ENCODE measurements at regions not wholly inside any gene's neighbourhood (a gene's known extent, or its start where the extent isn't known, plus 50 kb on each side); places are given as distances from the start of the nearest gene placed in this dataset.
"Not testable (repeated sequence)": the region's sequence is repeated elsewhere in the genome, so short reads cannot be mapped to it uniquely, and the experiment has no call there.

GRCh38 chr10:109308971-109309370, 614.3 kb downstream of the XPNPEP1 start:
- H3K4me3 Mint-ChIP-seq, result no peak overlapping the region
- H3K36me3 Mint-ChIP-seq, result no peaks in the 10 kb centered on the region
- no peaks in the 10 kb centered on the region for H3K27me3 Mint-ChIP-seq
- no peaks in the 10 kb centered on the region for H3K4me1 Mint-ChIP-seq
- no peak overlapping the region for H3K27ac Mint-ChIP-seq
- H3K9me3 Mint-ChIP-seq, result peaks cover 2% of the 10 kb centered on the region
- no peak for DNase-seq

DNA sequence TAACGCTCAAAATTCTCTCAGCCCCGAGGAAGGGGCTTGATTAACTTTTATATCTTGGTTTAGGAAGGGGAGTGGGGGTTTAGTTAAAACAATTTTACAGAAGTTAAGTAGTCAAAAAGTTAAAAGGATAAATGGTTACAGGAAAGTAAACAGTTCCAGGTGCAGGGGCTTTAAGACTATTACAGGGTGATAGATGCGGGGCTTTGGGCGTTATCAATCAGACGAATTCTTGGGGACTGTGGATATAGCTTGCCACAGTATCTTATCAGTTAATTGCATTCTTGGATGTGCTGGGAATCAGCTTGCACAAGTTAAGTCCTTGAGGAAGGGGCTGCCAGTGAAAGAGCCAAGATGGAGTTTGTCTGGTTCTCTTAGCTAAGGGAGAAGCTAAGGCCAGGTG, 616.2 kb downstream of the XPNPEP1 start:
- not testable (repeated sequence) for H3K4me3 Mint-ChIP-seq, H3K9me3 Mint-ChIP-seq, H3K27me3 Mint-ChIP-seq, H3K36me3 Mint-ChIP-seq, DNase-seq, H3K4me1 Mint-ChIP-seq, H3K27ac Mint-ChIP-seq

GRCh38 chr10:109306698-109307097, 616.6 kb downstream of the XPNPEP1 start:
- Mint-ChIP-seq H3K27ac (no peak overlapping the region), H3K36me3 (no peaks in the 10 kb centered on the region), H3K4me1 (no peaks in the 10 kb centered on the region), H3K9me3 (no peaks in the 10 kb centered on the region), H3K27me3 (no peaks in the 10 kb centered on the region), H3K4me3 (no peak overlapping the region)
- DNase-seq, result no peak

DNA sequence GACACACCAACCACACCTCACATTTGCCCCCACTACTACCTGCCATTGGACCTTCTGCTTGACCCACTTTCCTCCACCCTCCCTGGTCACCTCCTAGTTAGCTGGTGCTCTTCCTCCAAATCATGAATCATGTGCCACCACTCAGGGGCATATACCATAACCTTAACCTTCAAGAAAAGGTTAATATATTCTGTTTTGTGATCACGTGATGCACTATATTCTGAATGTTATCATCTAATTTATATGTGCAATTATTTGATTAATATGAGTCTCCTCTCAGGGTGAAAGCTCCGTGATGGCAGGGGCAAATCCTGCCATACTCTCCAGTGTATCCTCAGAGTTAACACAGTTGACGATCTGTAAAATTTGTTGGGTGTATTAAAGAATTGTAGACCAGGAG, 635.5 kb downstream of the XPNPEP1 start:
- Mint-ChIP-seq H3K36me3 (no peaks in the 10 kb centered on the region), H3K9me3 (peaks cover 1% of the 10 kb centered on the region), H3K4me3 (no peak overlapping the region), H3K4me1 (no peaks in the 10 kb centered on the region), H3K27me3 (no peaks in the 10 kb centered on the region), H3K27ac (no peak overlapping the region)
- DNase-seq, result no peak

DNA sequence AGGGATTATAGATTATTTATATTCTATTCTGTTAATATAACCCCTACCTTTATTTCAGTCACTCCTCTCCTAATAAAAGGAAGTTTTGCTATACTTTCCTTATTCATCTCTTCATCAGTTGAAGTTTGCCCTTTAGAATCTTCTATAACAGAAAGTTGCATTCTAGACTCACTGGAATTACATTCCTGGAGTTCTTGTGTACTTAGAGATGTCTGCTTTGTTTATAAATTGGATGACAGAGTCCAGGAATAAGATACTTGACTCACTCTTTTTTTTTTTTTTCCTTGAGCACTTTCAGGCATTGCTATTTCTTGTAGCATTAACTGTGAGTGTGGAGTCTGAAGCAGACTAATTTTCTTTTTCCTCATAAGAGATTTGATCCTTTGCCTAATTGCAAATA, 640.8 kb downstream of the XPNPEP1 start:
- no peak for DNase-seq
- Mint-ChIP-seq H3K4me3 (no peak overlapping the region), H3K36me3 (no peaks in the 10 kb centered on the region), H3K27ac (no peak overlapping the region), H3K27me3 (no peaks in the 10 kb centered on the region), H3K9me3 (no peaks in the 10 kb centered on the region), H3K4me1 (no peaks in the 10 kb centered on the region)

GRCh38 chr10:109281347-109281746, 642.0 kb downstream of the XPNPEP1 start:
- H3K36me3 Mint-ChIP-seq, result no peaks in the 10 kb centered on the region
- H3K4me3 Mint-ChIP-seq, result no peak overlapping the region
- DNase-seq, result no peak
- H3K27ac Mint-ChIP-seq, result no peak overlapping the region
- H3K4me1 Mint-ChIP-seq, result no peaks in the 10 kb centered on the region
- no peaks in the 10 kb centered on the region for H3K27me3 Mint-ChIP-seq
- no peaks in the 10 kb centered on the region for H3K9me3 Mint-ChIP-seq

DNA sequence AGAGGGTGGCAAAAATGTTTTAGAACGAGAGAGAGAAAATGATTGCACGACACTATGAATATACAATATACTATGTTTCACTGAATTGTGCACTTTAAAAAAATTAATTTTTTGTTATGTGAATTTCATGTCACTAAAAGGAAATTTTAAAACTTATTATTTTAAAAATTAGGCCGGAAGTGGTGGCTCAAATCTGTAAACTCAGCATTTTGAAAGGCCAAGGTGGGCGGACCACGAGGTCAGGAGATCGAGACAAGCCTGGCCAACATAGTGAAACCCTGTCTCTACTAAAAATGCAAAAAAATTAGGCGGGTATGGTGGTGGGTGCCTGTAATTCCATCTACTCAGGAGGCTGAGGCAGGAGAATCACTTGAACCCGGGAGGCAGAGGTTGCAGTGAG, 642.5 kb downstream of the XPNPEP1 start:
- Mint-ChIP-seq H3K36me3 (no peaks in the 10 kb centered on the region), H3K9me3 (no peaks in the 10 kb centered on the region), H3K27ac (no peak overlapping the region), H3K4me1 (no peaks in the 10 kb centered on the region), H3K27me3 (no peaks in the 10 kb centered on the region), H3K4me3 (no peak overlapping the region)
- no peak for DNase-seq

GRCh38 chr10:109277456-109277855, 645.9 kb downstream of the XPNPEP1 start:
- H3K36me3 Mint-ChIP-seq, result no peaks in the 10 kb centered on the region
- peaks cover 3% of the 10 kb centered on the region for H3K9me3 Mint-ChIP-seq
- DNase-seq, result no peak
- H3K4me3 Mint-ChIP-seq, result no peak overlapping the region
- no peak overlapping the region for H3K27ac Mint-ChIP-seq
- no peaks in the 10 kb centered on the region for H3K4me1 Mint-ChIP-seq
- no peaks in the 10 kb centered on the region for H3K27me3 Mint-ChIP-seq

DNA sequence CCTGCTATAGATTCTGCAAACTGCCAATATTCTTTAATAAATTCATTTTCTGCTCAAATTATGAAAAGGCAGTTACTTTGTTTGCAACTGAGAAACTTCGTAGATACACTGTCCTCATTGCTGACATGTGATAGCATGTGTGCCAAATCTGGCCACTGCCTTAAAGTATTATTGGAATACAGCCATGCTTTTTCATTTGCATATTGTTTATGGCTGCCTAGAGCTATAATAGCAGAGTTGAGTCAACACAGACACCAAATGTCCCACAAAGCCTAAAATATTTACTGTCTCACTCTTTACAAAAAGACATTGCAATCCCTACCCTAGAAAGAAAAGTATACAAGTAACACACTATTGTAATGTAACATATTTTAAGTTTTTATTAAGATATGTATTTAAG, 647.4 kb downstream of the XPNPEP1 start:
- peaks cover 3% of the 10 kb centered on the region for H3K9me3 Mint-ChIP-seq
- no peak for DNase-seq
- no peaks in the 10 kb centered on the region for H3K27me3 Mint-ChIP-seq
- no peaks in the 10 kb centered on the region for H3K4me1 Mint-ChIP-seq
- no peaks in the 10 kb centered on the region for H3K36me3 Mint-ChIP-seq
- H3K4me3 Mint-ChIP-seq, result no peak overlapping the region
- H3K27ac Mint-ChIP-seq, result no peak overlapping the region

- H3K36me3 Mint-ChIP-seq, result no peaks in the 10 kb centered on the region
Observed at GRCh38 chr10:109274681-109275080, 648.6 kb downstream of the XPNPEP1 start.

DNA sequence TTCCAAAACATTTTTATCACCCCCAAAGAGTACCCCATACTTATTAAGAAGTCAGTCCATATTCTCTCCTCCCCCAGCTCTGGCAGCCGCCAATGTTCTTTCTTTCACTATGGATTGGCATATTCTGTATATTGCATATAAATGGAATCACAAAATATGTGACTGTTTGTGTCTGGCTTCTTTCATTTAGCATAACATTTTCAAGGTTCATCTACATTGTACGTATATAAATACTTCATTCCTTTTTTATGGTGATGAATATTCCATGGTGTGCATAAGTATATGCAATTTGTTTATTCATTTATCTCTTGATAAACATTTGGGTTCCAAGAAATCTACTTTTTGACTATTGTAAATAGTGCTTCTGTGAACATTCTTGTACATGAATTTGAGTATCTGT, 653.1 kb downstream of the XPNPEP1 start:
- Mint-ChIP-seq H3K27ac (no peak overlapping the region), H3K36me3 (no peaks in the 10 kb centered on the region), H3K27me3 (no peaks in the 10 kb centered on the region), H3K4me1 (no peaks in the 10 kb centered on the region), H3K9me3 (peaks cover 3% of the 10 kb centered on the region), H3K4me3 (no peak overlapping the region)
- no peak for DNase-seq

More at GRCh38 chr10:109274681-109275080, 648.6 kb downstream of the XPNPEP1 start:
- H3K4me3 Mint-ChIP-seq, result no peak overlapping the region
- H3K9me3 Mint-ChIP-seq, result peaks cover 3% of the 10 kb centered on the region
- no peak overlapping the region for H3K27ac Mint-ChIP-seq
- no peak for DNase-seq
- H3K4me1 Mint-ChIP-seq, result no peaks in the 10 kb centered on the region
- H3K27me3 Mint-ChIP-seq, result no peaks in the 10 kb centered on the region

DNA sequence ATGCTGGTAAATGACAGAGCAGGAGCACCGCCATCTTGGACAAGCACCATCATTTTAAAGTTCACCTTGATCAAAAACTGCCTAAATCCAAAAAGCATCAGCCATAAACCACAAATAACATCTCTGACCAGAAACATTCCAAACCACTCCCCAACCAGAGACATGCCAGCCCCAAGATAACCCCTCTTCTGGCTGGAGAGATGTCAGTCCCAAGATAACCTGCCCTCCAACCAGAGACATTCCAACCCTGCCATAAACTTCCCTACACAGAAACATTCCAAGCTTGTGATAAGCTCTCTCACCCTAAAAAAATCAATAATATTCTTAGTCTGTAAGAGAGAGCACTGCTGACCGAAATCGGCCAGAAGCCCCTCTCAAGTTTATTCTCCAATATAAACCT, 659.3 kb downstream of the XPNPEP1 start:
- H3K4me3 Mint-ChIP-seq, result no peak overlapping the region
- no peak overlapping the region for H3K27ac Mint-ChIP-seq

GRCh38 chr10:109261231-109261630, 662.1 kb downstream of the XPNPEP1 start:
- Mint-ChIP-seq H3K4me3 (no peak overlapping the region), H3K4me1 (no peaks in the 10 kb centered on the region), H3K27me3 (no peaks in the 10 kb centered on the region), H3K27ac (no peak overlapping the region), H3K36me3 (no peaks in the 10 kb centered on the region), H3K9me3 (peaks cover 9% of the 10 kb centered on the region)
- DNase-seq, result no peak

More for the DNA sequence above, 659.3 kb downstream of the XPNPEP1 start:
- no peaks in the 10 kb centered on the region for H3K4me1 Mint-ChIP-seq
- H3K27me3 Mint-ChIP-seq, result no peaks in the 10 kb centered on the region
- no peak for DNase-seq
- H3K9me3 Mint-ChIP-seq, result peaks cover 9% of the 10 kb centered on the region
- H3K36me3 Mint-ChIP-seq, result no peaks in the 10 kb centered on the region

DNA sequence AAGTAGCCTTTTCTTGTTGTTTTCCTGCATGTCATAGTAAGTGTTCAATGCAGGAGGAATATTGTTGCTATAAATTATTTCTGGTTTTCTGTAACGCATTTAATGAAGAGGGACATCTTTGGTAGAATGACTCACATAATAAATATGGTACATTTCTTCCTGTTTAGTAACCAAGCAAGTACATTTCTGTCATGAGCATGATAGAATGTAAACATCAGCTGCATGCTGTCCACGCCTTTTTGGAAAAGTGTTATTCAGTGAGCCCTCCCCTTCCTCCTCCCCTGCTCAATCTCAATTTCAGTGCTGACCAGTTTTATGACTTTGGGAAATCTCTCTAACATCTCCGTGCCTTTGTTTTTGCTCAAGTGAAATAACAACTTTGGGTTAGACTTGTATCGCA, 664.0 kb downstream of the XPNPEP1 start:
- Mint-ChIP-seq H3K4me1 (no peaks in the 10 kb centered on the region), H3K27me3 (no peaks in the 10 kb centered on the region), H3K36me3 (no peaks in the 10 kb centered on the region), H3K27ac (no peak overlapping the region), H3K9me3 (peaks cover 9% of the 10 kb centered on the region), H3K4me3 (no peak overlapping the region)
- no peak for DNase-seq

DNA sequence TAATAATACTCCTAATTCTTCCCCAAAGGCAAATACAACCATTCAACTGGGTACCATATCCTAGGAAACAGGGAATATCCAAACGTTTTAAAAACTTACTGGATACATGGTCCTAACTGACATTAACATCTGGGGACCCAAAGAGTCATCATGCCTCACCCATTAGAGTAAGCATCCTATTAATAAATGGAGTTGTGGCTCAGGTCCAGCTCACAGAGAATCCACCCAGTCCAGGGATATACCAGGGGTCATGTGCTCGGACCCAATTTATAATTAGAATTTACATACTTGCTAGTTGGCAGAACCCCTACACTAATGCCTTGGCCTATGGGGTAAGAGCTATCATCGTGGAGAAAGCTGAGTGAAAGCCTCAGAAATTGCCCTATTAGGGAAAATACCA, 670.0 kb downstream of the XPNPEP1 start:
- H3K27ac Mint-ChIP-seq, result no peak overlapping the region
- no peak overlapping the region for H3K4me3 Mint-ChIP-seq
- H3K9me3 Mint-ChIP-seq, result no peaks in the 10 kb centered on the region
- H3K36me3 Mint-ChIP-seq, result no peaks in the 10 kb centered on the region
- DNase-seq, result no peak
- H3K27me3 Mint-ChIP-seq, result no peaks in the 10 kb centered on the region
- no peaks in the 10 kb centered on the region for H3K4me1 Mint-ChIP-seq

DNA sequence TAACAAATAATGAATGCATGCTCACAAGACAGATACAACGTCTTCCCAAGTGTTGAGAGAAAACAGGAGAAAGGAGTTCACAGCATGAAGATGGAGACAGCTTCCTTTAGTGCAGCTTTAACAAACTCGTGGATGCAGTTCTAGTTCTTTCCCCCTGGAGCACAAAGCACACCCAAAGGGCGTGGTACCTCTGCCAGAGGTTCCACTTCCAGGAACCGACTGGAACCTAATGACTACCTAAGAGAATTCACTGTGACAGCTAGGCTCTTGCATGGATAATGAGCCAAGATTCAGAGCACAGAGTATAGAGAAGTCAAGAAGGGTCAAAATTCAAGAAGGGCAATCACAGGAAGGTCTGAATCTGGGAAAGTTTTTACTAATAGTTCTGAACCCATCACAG, 673.2 kb downstream of the XPNPEP1 start:
- no peak overlapping the region for H3K27ac Mint-ChIP-seq
- no peaks in the 10 kb centered on the region for H3K4me1 Mint-ChIP-seq
- DNase-seq, result no peak
- no peaks in the 10 kb centered on the region for H3K9me3 Mint-ChIP-seq
- no peaks in the 10 kb centered on the region for H3K36me3 Mint-ChIP-seq
- H3K4me3 Mint-ChIP-seq, result no peak overlapping the region
- no peaks in the 10 kb centered on the region for H3K27me3 Mint-ChIP-seq

- H3K9me3 Mint-ChIP-seq, result peaks cover 5% of the 10 kb centered on the region
- H3K4me3 Mint-ChIP-seq, result no peak overlapping the region
- no peaks in the 10 kb centered on the region for H3K36me3 Mint-ChIP-seq
- no peak overlapping the region for H3K27ac Mint-ChIP-seq
- no peaks in the 10 kb centered on the region for H3K27me3 Mint-ChIP-seq
- H3K4me1 Mint-ChIP-seq, result no peaks in the 10 kb centered on the region
- DNase-seq, result no peak
Observed at GRCh38 chr10:109247814-109248213, 675.5 kb downstream of the XPNPEP1 start.

Data from activated naive CD8-positive, alpha-beta T cell treated with anti-CD3 and anti-CD28 coated beads for 36 hours (primary cell).